A673 (cell line): ENCODE measurements at regions not wholly inside any gene's neighbourhood (a gene's known extent, or its start where the extent isn't known, plus 50 kb on each side); places are given as distances from the start of the nearest gene placed in this dataset.

ENCODE experiments used
- CTCF ChIP-seq: fragments of 300-800, 200-600 bp; sonication (generic); conservative IDR thresholded peaks from 2 replicates; pipeline ENCODE4 v1.5.1; 2017; ENCODE audit warnings: low read depth, mild to moderate bottlenecking, antibody characterized with exemption, low read length, moderate library complexity, mixed read lengths
- EZH2 ChIP-seq: fragments of 200-600 bp; sonication (generic); IDR thresholded peaks from 2 replicates; pipeline ENCODE4 v1.6.1; 2017; ENCODE audit warnings: borderline replicate concordance, low read depth, mild to moderate bottlenecking, mixed read lengths, antibody characterized with exemption, low read length; ENCODE audit not compliant: poor library complexity, severe bottlenecking

- TF ChIP-seq CTCF (no peak), EZH2 (no peak)
These were observed 152.4 kb upstream of the TSHZ3 start for GRCh38 chr19:31501427-31502195.
